ENCODE measurements at regions not wholly inside any gene's neighbourhood (a gene's known extent, or its start where the extent isn't known, plus 50 kb on each side); places are given as distances from the start of the nearest gene placed in this dataset.

DNA sequence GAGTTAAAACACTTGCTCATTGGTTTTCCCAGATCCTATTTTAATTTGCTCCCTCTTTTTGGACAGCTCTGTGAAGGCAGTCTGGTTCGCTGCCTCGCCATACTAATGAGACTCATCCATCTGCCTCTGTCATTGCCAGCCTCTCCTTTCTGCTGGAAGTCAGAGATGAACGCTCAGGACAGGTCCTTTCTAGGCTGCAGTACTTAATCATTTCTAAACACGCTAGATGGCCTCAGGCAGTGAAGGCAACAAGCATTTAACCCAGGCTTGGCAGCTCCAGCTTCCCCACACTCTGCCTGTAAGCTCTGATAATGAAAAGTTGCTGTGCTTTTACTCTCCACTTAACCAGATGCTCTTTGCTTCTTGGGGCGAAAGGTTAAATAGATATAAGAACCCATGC is 286.7 kb upstream of the POU3F2 start:
- Histone ChIP-seq H2AFZ (ENCODE audit: control insufficient read depth, low read depth, low read length) (no peak overlapping the region), H3K27ac (ENCODE audit: control insufficient read depth, insufficient read depth) (no peak overlapping the region), H3K4me2 (ENCODE audit: control insufficient read depth, insufficient read depth) (no peak overlapping the region), H4K20me1 (ENCODE audit: control insufficient read depth, insufficient read depth) (no peaks in the 10 kb centered on the region), H3K79me2 (ENCODE audit: control insufficient read depth, insufficient read depth, low read length) (no peaks in the 10 kb centered on the region), H3K27me3 (replicated peaks in 1 of 2; ENCODE audit: control insufficient read depth in 2 of 2, insufficient read depth in 2 of 2, low read length in 1 of 2) (no peaks in the 10 kb centered on the region; a peak in 2 of 4 replicates), H3K9me3 (replicated peaks; ENCODE audit: control insufficient read depth, insufficient read depth, low read length) (no peaks in the 10 kb centered on the region), H3K4me1 (ENCODE audit: control insufficient read depth, insufficient read depth, low read length) (no peaks in the 10 kb centered on the region), H3K9ac (ENCODE audit: control insufficient read depth, insufficient read depth, low read length) (no peak overlapping the region), H3K4me3 (no peak overlapping the region), H3K36me3 (ENCODE audit: control insufficient read depth in 2 of 2, insufficient read depth in 2 of 2, low read length in 1 of 2) (no peaks in the 10 kb centered on the region)
- intact Hi-C loops (cut with micrococcal nuclease; ENCODE audit: unreplicated experiment): no loop called here
- POLR2A ChIA-PET: no interaction called here
- SMC1A ChIA-PET (ENCODE audit: uncharacterized antibody, unreplicated experiment): no interaction called here
- in situ Hi-C loops (cut with MboI): no loop called here
- no peak for ATAC-seq
- TF ChIP-seq, protein P1, sequence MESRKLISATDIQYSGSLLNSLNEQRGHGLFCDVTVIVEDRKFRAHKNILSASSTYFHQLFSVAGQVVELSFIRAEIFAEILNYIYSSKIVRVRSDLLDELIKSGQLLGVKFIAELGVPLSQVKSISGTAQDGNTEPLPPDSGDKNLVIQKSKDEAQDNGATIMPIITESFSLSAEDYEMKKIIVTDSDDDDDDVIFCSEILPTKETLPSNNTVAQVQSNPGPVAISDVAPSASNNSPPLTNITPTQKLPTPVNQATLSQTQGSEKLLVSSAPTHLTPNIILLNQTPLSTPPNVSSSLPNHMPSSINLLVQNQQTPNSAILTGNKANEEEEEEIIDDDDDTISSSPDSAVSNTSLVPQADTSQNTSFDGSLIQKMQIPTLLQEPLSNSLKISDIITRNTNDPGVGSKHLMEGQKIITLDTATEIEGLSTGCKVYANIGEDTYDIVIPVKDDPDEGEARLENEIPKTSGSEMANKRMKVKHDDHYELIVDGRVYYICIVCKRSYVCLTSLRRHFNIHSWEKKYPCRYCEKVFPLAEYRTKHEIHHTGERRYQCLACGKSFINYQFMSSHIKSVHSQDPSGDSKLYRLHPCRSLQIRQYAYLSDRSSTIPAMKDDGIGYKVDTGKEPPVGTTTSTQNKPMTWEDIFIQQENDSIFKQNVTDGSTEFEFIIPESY (IDR thresholded peaks at IDR 0.05): no peak
- TF ChIP-seq CBFB (IDR thresholded peaks at IDR 0.05; ENCODE audit: low read depth): no peak
- WGBS (ENCODE audit: insufficient coverage, insufficient replicate concordance, low lambda C conversion rate, missing lambda C conversion rate): 12% methylated on average over 5 of the region's 5 CpGs
- no peak for FAIRE-seq
- no peak for DNase-seq (ENCODE audit: low read depth, low spot score)
- CTCF ChIA-PET: no interaction called here
- RAD21 ChIA-PET (ENCODE audit: unreplicated experiment): no interaction called here
- no TSS peak for BruUV-seq (replicated peaks)

DNA sequence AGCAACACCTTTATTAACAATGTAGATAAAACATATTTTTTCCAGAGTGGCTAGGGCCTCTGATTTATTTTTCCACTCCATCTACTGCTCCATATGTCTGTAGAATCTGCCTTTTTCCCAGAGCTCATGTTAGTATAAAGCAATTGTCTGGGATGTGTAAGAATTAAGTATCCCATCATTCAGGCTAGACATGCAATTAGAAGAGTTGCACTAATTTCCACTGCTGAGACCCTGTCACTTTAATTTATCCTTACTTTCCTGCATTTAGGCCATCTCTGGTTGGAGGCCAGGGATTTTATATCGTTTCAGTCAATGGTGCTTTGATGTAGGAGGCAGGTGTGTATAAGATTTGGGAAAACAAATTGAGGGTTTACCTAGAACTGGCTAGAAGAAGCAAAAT is 286.1 kb upstream of the POU3F2 start:
- H3K27ac ChIP-seq (ENCODE audit: control insufficient read depth, insufficient read depth): no peak overlapping the region
- H3K79me2 ChIP-seq (ENCODE audit: control insufficient read depth, insufficient read depth, low read length): no peaks in the 10 kb centered on the region
- H3K36me3 ChIP-seq (ENCODE audit: control insufficient read depth in 2 of 2, insufficient read depth in 2 of 2, low read length in 1 of 2): no peaks in the 10 kb centered on the region
- RAD21 ChIA-PET (ENCODE audit: unreplicated experiment): no interaction called here
- H4K20me1 ChIP-seq (ENCODE audit: control insufficient read depth, insufficient read depth): no peaks in the 10 kb centered on the region
- H3K9ac ChIP-seq (ENCODE audit: control insufficient read depth, insufficient read depth, low read length): no peak overlapping the region
- no peak for ATAC-seq
- WGBS (ENCODE audit: insufficient coverage, insufficient replicate concordance, low lambda C conversion rate, missing lambda C conversion rate): 0% methylated on average over 1 of the region's 1 CpG
- CTCF ChIA-PET: no interaction called here
- no peaks in the 10 kb centered on the region for H3K9me3 ChIP-seq (replicated peaks; ENCODE audit: control insufficient read depth, insufficient read depth, low read length)
- no peak for DNase-seq (ENCODE audit: low read depth, low spot score)
- POLR2A ChIA-PET: no interaction called here
- no peaks in the 10 kb centered on the region; a peak in 2 of 4 replicates for H3K27me3 ChIP-seq (replicated peaks in 1 of 2; ENCODE audit: control insufficient read depth in 2 of 2, insufficient read depth in 2 of 2, low read length in 1 of 2)
- no peak overlapping the region for H3K4me3 ChIP-seq
- no TSS peak for BruUV-seq (replicated peaks)
- FAIRE-seq: no peak
- H3K4me2 ChIP-seq (ENCODE audit: control insufficient read depth, insufficient read depth): no peak overlapping the region
- no peak overlapping the region for H2AFZ ChIP-seq (ENCODE audit: control insufficient read depth, low read depth, low read length)
- intact Hi-C loops (cut with micrococcal nuclease; ENCODE audit: unreplicated experiment): no loop called here
- no peaks in the 10 kb centered on the region for H3K4me1 ChIP-seq (ENCODE audit: control insufficient read depth, insufficient read depth, low read length)
- in situ Hi-C loops (cut with MboI): no loop called here
- SMC1A ChIA-PET (ENCODE audit: uncharacterized antibody, unreplicated experiment): no interaction called here
- TF ChIP-seq HDAC2 (IDR thresholded peaks at IDR 0.05) (no peak), ASH2L (IDR thresholded peaks at IDR 0.05; ENCODE audit: borderline replicate concordance, low read depth) (no peak), KLF5 (IDR thresholded peaks at IDR 0.05; ENCODE audit: partially characterized antibody) (no peak), ELK1 (IDR thresholded peaks at IDR 0.05; ENCODE audit: low read depth, low read length) (no peak), SMC3 (IDR thresholded peaks at IDR 0.05; ENCODE audit: borderline replicate concordance, low read length) (no peak), HDAC6 (IDR thresholded peaks at IDR 0.05; ENCODE audit: unreplicated experiment) (no peak), RAD21 (IDR thresholded peaks at IDR 0.05; ENCODE audit: insufficient read depth, low read depth, low read length) (no peak), BCL3 (IDR thresholded peaks at IDR 0.05; ENCODE audit: borderline replicate concordance, insufficient read depth, low read depth, low read length, poor library complexity, severe bottlenecking) (no peak), ZNF274 (IDR thresholded peaks at IDR 0.05; ENCODE audit: insufficient read depth, insufficient read length) (no peak), IRF3 (IDR thresholded peaks at IDR 0.05) (no peak), SIN3A (IDR thresholded peaks at IDR 0.05; ENCODE audit: low read depth, low read length) (no peak)

Measured in GM12878 (cell line).